Heart left ventricle (tissue), 16 donors: ENCODE measurements at regions not wholly inside any gene's neighbourhood (a gene's known extent, or its start where the extent isn't known, plus 50 kb on each side); places are given as distances from the start of the nearest gene placed in this dataset.

Experiments used
- ATAC-seq, 4 donors: fragments of 200-7000 bp; cut with Tn5 transposase; one replicate each; pipeline ENCODE4 v1.9.1; 2020 to 2022; ENCODE audit warnings: moderate library complexity in 4 of 4, mild to moderate bottlenecking in 3 of 4, moderate number of reproducible peaks in 1 of 4
- DNase-seq, 5 donors: peaks; one replicate each; pipeline ENCODE4 v3.0.0-alpha.2; 2020
- H3K27ac ChIP-seq, 12 donors: fragments of 200-600 bp; sonication (generic) in 4 of 12; one replicate each; pipeline versions ENCODE4 v1.5.0 to v1.8.0; 2016 to 2022; ENCODE audit warnings: mild to moderate bottlenecking in 2 of 12
- H3K27me3 ChIP-seq, 9 donors: fragments of 200-600 bp; sonication (generic) in 2 of 9; one replicate each; pipeline versions ENCODE4 v1.5.1 to v1.8.0; 2016 to 2022; ENCODE audit warnings: mild to moderate bottlenecking in 3 of 9
- H3K36me3 ChIP-seq, 9 donors: fragments of 200-600 bp; sonication (generic) in 2 of 9; one replicate each; pipeline versions ENCODE4 v1.5.0 to v1.8.0; 2018 to 2022; ENCODE audit warnings: mild to moderate bottlenecking in 2 of 9
- H3K4me1 ChIP-seq, 12 donors: fragments of 200-600 bp; sonication (generic) in 4 of 12; one replicate each; pipeline versions ENCODE4 v1.5.0 to v1.8.0; 2016 to 2022; ENCODE audit warnings: mild to moderate bottlenecking in 3 of 12
- H3K4me3 ChIP-seq, 12 donors: fragments of 200-600 bp; sonication (generic) in 4 of 12; one replicate each; pipeline versions ENCODE4 v1.5.0 to v1.8.0; 2017 to 2022; ENCODE audit warnings: mild to moderate bottlenecking in 9 of 12, moderate library complexity in 4 of 12
- H3K9me3 ChIP-seq, 12 donors: fragments of 200-600 bp; sonication (generic) in 4 of 12; one replicate each; pipeline versions ENCODE4 v1.5.0 to v1.8.0; 2016 to 2022; ENCODE audit warnings: mild to moderate bottlenecking in 1 of 12
- CTCF ChIP-seq, 12 donors: fragments of 200-600 bp; sonication (generic) in 4 of 12; IDR thresholded peaks; one replicate each; pipeline versions ENCODE4 v1.5.0 to v1.8.0; 2018 to 2022; ENCODE audit warnings: antibody characterized with exemption in 12 of 12, mild to moderate bottlenecking in 5 of 12
- POLR2A ChIP-seq, 2 donors: fragments of 450-650 bp; IDR thresholded peaks; one replicate each; pipeline ENCODE4 v1.6.1; 2017; ENCODE audit warnings: antibody characterized with exemption in 2 of 2, mild to moderate bottlenecking in 2 of 2, moderate library complexity in 2 of 2
- WGBS, 4 donors: extraction: QIAGEN DNeasy Blood & Tissue Kit in 2 of 4; methylation state at CpG; one replicate each; pipeline versions ENCODE4 v1.1.5 to v1.1.7; 2013 to 2018; 5-methylcytosine and 5-hydroxymethylcytosine counted together
- intact Hi-C, 10 donors: fragments of 100-400 bp; cut with DNase I; formaldehyde crosslinking; loops; one replicate each; pipeline versions ENCODE4 v1.11.1 to v1.14.2; 2022
- donor health status: ischemic (EF 13 %, LVEDD 7.1; RV severe dilation, severe dysfunction).
- donor health status: healthy with polysubstance abuse.
- donor health status: DM: no; HTN: yes; CAD: no.
- donor health status: DM: no; HTN: no; CAD: no.
- donor health status: ischemic (EF 25% LVEDD 6.9; RV normal size, moderate dysfunction).
- donor health status: ischemic (EF 25% LVEDD 5.7; RV mildly dilated, moderate dysfunction).
- donor health status: healthy.
- donor health status: DM: yes; HTN: yes; CAD: no.
- donor health status: ischemic (EF 35%, LVEDD 5.7; RV mildly dilated, moderate dysfunction).
- donor health status: nonischemic (EF 11% LVEDD 7.7; RV severe dilation, severe dysfunction).
- donor health status: DM: yes; HTN: yes; CAD: no.
- donor health status: PGD.
- donor health status: ischemic (EF 29% LVEDD 5.4; RV normal size, mild dysfunction).
- donor health status: nonischemic (EF 23%, LVEDD 6.1; RV moderate dilation, normal function).

- DNase-seq (no peak), ATAC-seq (no peak)
- 64 to 79% (median 70%) methylated on average over 8 of the region's 8 CpGs for WGBS, 4 donors
- Histone ChIP-seq H3K4me1 (no peaks in the 10 kb centered on the region), H3K4me3 (no peak overlapping the region), H3K36me3 (no peaks in the 10 kb centered on the region), H3K27ac (no peak overlapping the region), H3K9me3 (peaks cover 0 to 2% (median 0%) of the 10 kb centered on the region in 12 donors), H3K27me3 (no peaks in the 10 kb centered on the region)
- intact Hi-C loops = no loop called here
- TF ChIP-seq POLR2A (IDR thresholded peaks at IDR 0.05) = no peak
- no peak for TF ChIP-seq CTCF (IDR thresholded peaks at IDR 0.05)
Observed at GRCh38 chr12:60172266-60173211, 576.7 kb downstream of the SLC16A7 start.

- Histone ChIP-seq H3K27ac (no peak overlapping the region), H3K4me1 (no peaks in the 10 kb centered on the region), H3K4me3 (no peak overlapping the region), H3K9me3 (peaks cover 0 to 2% (median 0%) of the 10 kb centered on the region in 12 donors), H3K36me3 (no peaks in the 10 kb centered on the region), H3K27me3 (no peaks in the 10 kb centered on the region)
- no peak for TF ChIP-seq POLR2A (IDR thresholded peaks at IDR 0.05)
- no peak for TF ChIP-seq CTCF (IDR thresholded peaks at IDR 0.05)
- WGBS, 4 donors = 81 to 91% (median 88%) methylated on average over 9 of the region's 9 CpGs
- DNase-seq (no peak), ATAC-seq (no peak)
- intact Hi-C loops = no loop called here
Observed at GRCh38 chr12:60173224-60174170, 577.7 kb downstream of the SLC16A7 start.

- H3K9me3 ChIP-seq = peaks cover 0 to 2% (median 0%) of the 10 kb centered on the region in 12 donors
- no peak for DNase-seq
- no peaks in the 10 kb centered on the region for H3K4me1 ChIP-seq
- no peak for ATAC-seq
- no peak overlapping the region for H3K27ac ChIP-seq
- H3K27me3 ChIP-seq = no peaks in the 10 kb centered on the region
- intact Hi-C loops = no loop called here
- H3K36me3 ChIP-seq = no peaks in the 10 kb centered on the region
- TF ChIP-seq CTCF (IDR thresholded peaks at IDR 0.05) (no peak), POLR2A (IDR thresholded peaks at IDR 0.05) (no peak)
- H3K4me3 ChIP-seq = no peak overlapping the region
Observed at GRCh38 chr12:60174476-60174875, 578.6 kb downstream of the SLC16A7 start.

- H3K36me3 ChIP-seq = no peaks in the 10 kb centered on the region
- H3K9me3 ChIP-seq = peaks cover 0 to 2% (median 0%) of the 10 kb centered on the region in 12 donors
- no peak overlapping the region for H3K27ac ChIP-seq
- H3K4me3 ChIP-seq = no peak overlapping the region
- DNase-seq = no peak
- no peaks in the 10 kb centered on the region for H3K27me3 ChIP-seq
- no peak for TF ChIP-seq CTCF (IDR thresholded peaks at IDR 0.05)
- TF ChIP-seq POLR2A (IDR thresholded peaks at IDR 0.05) = no peak
- H3K4me1 ChIP-seq = no peaks in the 10 kb centered on the region
- ATAC-seq = no peak
- intact Hi-C loops = no loop called here
- WGBS, 4 donors = 0 to 45% (median 18%) methylated on average over 1 of the region's 1 CpG
Observed at GRCh38 chr12:60174941-60175340, 579.1 kb downstream of the SLC16A7 start.
